GM19463 (cell line): ENCODE measurements at regions not wholly inside any gene's neighbourhood (a gene's known extent, or its start where the extent isn't known, plus 50 kb on each side); places are given as distances from the start of the nearest gene placed in this dataset.

Experiments used
- ATAC-seq: cut with Tn5 transposase; IDR thresholded peaks from one replicate; pipeline ENCODE4 v1.9.1; 2021; ENCODE audit warnings: mild to moderate bottlenecking, moderate library complexity; ENCODE audit not compliant: unreplicated experiment

DNA sequence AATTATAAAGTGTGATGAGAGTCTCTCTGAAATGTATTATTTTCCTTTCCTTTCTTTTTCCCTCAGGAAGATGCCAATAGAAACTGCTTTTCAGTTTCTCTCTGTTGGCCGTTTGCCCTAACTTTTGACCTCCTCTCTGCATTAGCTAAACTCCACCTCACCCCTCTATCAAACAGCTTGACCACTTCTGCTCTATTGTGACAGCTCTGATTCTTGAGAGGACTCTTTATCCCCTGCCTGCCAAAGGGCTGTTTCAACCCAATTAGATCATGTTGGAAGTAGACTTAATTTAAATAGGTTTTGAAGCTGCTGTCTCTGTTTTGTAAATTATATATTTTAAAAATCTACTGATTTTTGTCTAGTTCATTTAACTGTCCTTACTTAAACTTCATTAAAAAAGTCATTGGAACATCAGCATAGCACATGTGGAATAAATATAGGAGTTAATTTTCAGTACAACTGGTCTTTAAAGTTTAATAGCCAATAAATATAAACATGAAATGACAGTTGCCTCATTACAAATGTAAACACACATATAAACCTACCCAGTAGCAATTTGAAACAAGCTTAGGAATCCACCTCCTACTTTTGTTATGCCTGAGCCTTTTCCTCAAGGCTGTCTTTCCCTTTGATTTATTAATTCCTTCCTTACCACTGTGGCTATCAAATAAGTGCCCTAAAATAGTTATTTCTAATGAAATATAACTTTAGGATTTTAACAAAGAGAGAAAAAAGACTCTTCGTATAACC, 152.0 kb downstream of the CHRM3 start:
- no peak for ATAC-seq

DNA sequence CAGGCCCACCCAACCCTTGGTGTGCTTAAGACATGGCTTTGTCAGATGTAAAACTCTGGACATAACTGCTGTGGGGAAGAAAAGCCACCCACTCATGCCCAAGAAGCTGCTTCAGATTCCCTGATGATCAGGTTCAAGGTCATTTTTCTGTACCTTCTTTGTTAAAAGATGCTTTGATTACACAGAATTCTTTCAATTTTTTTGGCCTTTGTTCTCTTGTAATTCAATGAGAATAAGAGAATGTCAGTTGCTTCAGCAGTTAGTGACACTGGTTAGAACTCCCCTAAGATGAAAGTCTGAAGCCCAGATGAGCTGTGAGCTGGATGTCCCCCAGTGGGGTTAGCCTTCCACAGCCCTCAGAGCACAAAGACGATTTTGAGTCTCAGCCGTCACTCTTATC, 152.7 kb downstream of the CHRM3 start:
- ATAC-seq: no peak

DNA sequence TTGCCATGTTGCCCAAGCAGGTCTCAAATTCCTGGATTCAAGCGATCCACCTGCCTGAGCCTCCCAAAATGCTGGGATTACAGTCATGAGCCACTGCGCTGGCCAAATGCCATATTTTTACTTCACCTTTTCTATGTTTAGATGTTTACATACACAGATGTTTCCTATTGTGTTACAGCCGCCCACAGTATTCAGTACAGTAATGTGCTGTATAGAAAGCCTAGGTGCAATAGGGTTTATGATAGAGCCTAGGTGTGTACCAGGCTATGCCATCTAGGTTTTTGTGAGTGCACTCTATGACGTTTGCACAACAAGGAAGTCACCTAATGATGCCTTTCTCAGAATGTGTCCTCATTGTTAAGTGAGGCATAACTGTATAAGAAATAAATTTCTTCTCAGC, 153.4 kb downstream of the CHRM3 start:
- no peak for ATAC-seq

DNA sequence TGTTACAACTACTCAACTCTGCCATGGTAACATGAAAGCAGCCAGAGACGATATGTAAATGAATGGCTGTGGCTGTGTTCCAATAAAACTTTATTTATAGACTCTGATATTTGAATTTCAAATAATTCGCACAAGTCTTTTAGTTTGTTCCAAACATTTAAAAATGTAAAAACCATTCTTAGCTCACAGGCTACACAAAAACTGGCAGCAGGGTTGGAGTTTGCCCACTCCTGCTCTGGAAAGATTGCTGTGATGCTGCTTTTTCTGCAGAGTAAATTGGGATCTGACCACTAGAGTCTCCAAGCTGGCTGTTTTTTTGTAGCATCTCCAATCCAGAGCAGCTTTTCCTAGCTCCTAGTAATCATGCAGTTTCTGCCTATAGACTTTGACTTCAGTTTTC, 157.5 kb downstream of the CHRM3 start:
- no peak for ATAC-seq

DNA sequence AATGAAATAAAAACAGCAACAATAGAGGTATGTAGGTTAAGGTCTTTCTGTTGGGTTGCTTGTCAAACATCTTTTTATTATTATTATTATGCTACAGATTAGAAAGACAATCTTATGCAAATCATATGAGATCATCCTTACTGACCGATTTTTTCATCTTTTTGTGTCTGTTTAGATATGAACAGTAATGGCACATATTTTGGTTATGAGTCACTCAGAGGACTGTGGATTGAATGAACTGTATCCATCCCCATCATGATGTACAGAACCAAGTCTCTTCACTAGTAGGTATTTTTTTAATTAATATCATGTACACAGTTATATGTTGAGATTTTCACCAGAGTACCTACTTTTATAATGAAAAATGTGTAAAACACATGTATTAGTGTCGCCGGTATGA, 159.1 kb downstream of the CHRM3 start:
- ATAC-seq: no peak

DNA sequence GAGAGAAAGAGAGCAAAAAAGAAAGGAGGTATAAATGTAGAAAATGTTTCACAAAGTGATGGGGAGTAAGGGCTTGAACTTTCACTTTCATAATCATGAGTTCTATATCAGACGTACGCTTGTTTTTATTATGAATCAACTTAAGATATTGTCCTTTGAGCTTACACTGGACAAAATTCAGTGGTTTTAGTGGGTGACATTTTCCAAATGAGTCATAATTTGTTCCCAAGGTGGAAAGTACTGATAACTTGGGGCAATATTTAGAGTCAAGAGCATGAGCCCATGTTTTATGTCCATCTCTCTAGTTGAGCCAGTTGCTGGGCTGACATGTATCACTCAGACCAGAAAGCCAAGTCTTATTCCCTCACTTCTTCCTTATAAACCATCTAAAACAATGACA, 161.6 kb downstream of the CHRM3 start:
- no peak for ATAC-seq

DNA sequence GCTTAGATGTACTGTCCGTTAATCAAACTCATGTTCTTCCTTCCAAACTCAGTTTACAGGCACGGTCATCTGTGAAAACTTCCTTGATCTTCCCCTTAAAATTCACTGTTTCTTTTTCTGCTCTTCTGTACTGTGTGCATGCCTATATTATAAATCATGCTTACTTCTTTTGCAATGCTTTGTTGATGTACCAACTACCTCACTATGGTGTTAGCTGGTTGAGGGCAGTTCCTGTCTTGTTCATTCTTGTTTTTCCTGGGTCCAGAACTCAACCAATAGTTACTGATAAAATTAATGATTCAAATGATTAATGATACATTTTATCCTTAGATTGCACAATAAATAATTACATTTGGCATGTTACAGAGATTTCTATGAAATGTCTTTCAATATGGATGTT, 163.8 kb downstream of the CHRM3 start:
- ATAC-seq: no peak

DNA sequence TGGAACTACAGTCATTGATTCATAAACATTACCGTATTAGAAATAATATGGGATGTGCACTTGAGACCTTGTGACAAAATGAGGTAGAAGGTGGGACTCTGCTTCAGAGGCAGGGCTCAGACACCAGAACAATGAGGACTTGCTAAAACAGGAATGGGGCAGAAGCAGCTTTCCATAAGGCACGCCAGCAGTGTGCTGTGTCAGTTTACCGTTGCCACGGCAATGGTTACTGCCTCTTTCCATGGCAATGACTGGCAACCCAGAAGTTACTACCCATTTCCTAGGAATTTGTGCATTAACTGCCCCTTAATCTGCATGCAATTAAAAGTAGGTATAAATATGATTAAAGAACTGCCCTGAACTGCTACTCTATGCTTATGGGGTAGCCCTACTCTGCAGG, 169.0 kb downstream of the CHRM3 start:
- ATAC-seq: no peak

DNA sequence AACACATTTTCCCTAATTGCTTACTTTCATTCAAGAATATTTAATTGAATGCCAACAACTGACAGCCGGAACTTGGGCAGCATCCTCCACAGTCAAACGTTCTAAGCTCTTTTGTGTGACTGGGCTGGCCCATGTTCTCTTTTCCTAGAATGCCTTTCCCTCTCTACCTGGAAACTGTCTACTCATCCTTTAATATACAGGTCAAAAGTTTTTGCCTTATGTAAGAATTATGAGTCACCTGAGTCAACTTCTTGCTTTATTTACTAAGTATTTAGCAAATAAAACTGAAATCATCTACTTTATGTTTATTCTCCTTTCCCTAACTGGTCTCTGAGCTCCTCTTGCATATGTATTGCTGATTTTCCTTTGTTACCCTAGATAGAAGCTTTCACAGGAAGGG, 172.2 kb downstream of the CHRM3 start:
- no peak for ATAC-seq

DNA sequence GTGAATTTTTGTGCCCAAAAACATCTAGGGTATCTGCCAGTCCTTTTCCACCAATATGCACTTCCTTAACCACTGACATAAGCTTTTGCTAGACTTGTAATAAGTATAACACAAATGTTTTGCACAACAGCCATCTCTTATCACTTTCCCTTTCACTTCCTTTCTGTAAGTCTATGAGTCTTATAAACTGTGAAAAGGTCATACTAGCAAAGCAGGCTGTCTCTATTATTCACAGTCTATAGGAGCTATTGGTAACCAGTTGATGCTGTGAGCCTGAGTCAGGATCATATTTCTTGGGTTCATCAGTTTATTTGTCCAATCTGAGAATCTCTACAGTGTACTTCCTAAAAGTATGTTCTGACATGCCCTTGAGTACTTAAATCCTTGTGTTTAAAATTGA, 172.6 kb downstream of the CHRM3 start:
- ATAC-seq: no peak

DNA sequence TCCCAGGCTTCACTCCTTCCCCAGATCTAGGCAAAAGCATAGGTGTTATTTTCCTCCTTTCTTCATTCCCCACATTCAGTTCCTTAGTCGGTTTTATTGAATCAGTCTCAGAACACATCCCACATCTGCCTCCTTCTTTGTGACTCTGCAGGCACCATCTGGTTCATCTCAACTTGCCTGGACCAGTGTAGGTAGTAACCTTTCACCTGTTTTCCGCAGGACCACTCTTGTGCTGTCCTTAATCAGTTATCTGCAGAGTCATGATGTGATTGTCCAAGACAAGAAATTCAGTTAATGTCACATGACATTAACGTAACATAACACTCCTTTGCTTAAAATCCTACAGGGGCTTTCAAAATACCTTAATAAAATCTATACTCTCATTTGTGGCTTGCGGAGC, 174.6 kb downstream of the CHRM3 start:
- ATAC-seq: no peak

DNA sequence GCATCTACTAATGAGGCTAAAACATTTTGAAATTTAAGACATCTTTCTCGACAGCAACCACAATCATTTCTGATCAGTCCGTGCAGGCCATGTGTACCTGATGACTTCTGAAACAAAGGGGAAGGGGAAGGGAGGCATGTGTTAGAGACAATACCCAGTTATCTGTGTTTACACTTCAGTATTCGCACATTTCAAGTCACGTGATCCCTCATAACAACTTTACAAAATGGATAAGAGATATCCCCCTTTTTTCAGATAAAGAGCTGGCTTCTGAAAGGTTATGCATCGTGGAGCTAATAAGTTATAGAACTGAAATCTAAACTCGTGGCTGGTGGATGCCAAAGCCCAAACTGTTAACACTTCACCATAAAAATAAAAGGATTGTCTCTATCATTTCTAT, 175.7 kb downstream of the CHRM3 start:
- no peak for ATAC-seq

DNA sequence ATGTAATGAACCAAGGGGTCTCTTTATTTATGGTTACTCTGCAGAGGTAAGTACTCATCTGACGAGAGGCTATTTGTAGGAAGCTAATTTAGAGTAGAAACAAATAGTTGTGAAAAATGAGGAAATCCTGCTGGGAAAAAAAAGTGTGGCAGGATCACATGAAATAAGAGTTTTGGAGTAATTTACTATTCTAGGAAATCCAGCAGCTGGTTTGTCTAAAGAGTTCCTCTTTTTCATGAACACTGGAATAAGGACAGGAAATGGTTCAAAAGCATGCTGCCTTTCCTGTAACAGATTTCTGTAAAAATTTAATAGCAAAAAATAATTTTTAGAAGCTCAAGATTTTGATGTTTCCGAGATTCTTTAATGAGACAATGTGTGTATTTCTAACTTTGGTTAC, 177.3 kb downstream of the CHRM3 start:
- ATAC-seq: no peak

DNA sequence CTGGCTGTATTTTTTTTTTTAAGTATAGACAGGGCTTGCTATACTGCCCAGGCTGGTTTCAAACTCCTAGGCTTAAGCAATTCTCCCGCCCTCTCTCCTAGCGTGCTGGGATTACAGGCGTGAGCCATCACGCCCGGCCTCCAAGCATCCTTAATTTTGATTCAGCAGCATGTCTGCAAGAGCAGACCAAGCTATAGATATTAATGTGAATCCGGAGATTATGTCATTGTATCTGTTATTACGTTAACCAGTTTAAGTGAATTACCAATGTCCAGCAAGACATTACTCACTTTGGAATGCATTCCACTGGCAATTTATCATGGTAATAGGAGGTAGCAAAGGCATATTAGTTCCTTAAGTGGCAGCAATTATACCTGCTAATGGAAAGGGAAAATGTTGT, 179.7 kb downstream of the CHRM3 start:
- no peak for ATAC-seq

DNA sequence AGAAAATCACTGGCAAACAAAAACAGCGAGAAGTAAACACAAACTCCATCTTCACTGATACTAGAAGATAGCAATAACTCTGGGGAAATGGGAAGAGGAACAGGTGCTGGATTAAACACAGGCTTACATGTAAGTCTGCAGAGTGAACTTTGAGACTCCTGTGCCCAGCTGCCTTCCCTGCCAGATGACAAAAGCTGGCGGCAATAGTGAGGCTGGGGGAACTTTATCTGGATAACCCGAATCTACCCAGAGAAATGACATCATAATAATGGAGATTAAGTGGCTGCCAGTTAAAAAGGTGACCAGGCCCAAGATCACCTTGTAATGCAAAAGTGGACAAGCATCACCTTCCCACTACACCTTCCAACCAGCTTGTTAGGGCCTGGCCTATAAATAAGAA, 184.5 kb downstream of the CHRM3 start:
- no peak for ATAC-seq

DNA sequence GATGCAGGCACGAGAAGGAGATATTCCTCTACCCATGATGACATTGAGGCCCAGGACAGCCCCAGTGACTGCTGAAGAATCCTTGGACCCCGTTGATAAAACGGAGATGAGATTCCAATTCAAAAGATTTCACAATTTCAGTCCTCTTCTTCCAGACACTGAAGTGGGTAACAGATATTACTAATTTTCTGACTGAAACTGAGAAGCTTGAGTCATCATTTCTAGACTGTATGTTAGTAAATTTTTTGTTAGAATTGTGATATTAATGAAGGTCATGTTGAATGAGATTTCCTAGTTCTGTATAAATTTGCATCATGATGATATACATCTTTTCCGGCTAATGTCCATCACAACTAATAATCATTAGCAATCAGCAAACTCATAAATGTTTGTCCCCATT, 185.8 kb downstream of the CHRM3 start:
- no peak for ATAC-seq

DNA sequence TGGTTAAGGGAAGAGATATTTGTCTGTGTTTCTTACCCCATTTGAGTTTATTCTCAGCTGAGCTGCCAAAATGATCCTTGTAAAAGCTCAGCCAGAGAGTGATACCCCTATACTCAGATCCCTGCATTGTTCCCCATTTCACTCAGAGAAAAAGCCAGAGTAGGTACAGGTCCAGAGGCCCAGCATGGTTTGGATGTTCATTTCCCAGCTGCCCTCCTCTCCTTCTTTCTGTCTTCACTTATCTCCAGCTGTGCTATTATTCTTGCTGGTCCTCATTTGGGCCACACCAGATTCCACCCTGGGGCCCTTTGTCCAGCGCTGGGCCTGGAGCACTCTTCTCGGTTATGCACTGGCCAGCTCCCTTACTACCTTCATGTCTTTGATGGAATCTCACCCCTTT, 187.7 kb downstream of the CHRM3 start:
- ATAC-seq: no peak

DNA sequence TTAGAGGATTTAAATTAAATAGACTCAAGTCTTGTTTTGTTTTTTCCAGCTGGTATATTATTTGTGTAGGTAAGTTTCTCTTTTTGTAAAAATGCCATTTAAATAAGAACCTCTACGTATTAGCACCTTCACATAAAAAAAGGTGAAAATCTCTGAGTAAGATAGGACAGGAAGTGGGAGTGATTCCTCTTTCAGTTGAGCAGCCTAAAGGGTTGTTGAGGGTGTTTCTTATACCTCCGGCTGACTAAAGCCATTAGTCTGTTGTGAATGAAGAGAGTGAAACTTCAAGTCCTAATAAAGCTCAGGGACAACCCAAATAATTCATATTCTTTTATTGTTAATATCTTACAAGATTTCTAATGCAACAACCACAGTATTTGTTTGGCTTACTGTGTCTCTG, 188.7 kb downstream of the CHRM3 start:
- no peak for ATAC-seq

DNA sequence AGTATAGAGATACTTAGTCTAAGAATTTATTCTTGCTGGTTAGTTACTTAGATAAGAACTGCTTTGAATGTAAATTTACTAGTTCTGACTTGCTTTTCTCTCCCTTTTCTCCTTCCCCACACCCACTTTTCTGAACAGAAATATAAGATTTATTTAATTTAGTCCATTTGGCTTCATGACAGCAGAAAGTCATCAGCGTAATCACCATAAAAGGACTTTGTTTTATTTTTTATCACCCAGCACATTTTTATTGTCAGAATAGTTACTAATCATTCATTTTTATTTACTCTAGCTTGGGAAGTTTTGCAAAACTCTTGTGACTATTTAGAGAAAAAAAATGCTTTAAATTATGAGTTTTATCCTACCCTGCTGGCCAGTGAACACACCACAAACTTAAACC, 197.2 kb downstream of the CHRM3 start:
- ATAC-seq: no peak

DNA sequence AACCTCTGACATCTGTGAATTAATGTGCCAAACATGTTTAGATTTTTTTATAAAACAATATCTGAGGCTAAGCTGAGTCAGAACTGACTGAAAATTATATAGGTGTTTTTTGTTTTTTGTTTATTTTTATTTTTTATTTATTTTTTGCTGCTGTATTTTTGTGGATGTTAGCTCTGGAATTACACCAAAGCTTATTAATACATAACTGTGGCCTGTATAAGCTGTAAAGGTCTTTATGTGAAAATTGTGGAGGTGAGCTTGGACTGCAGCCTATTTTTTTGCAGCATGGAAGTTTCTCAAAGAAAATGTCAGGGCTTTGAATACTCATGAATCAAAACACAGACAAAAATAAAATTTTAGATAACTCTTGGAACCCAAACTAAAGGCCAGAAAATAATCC, 199.8 kb downstream of the CHRM3 start:
- ATAC-seq: no peak

DNA sequence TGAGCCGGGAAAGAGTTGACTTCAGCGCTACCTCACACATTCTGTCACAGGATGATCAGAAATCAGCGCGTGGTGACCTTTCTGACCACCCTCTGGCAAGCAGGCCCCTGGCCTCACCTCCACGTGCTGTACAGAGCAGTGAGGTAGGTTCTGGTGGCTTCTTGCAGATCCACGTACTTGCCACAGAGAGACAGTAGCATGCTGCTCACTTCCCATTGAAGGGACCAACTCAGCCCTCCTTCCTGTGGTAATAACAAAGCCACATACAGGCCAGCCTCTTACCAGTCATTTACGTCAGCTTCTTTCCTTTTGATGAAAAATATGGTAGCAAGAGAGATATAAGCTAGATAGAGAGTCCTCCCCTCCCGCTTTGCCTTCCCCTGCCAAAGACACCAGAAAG, 200.7 kb downstream of the CHRM3 start:
- no peak for ATAC-seq

DNA sequence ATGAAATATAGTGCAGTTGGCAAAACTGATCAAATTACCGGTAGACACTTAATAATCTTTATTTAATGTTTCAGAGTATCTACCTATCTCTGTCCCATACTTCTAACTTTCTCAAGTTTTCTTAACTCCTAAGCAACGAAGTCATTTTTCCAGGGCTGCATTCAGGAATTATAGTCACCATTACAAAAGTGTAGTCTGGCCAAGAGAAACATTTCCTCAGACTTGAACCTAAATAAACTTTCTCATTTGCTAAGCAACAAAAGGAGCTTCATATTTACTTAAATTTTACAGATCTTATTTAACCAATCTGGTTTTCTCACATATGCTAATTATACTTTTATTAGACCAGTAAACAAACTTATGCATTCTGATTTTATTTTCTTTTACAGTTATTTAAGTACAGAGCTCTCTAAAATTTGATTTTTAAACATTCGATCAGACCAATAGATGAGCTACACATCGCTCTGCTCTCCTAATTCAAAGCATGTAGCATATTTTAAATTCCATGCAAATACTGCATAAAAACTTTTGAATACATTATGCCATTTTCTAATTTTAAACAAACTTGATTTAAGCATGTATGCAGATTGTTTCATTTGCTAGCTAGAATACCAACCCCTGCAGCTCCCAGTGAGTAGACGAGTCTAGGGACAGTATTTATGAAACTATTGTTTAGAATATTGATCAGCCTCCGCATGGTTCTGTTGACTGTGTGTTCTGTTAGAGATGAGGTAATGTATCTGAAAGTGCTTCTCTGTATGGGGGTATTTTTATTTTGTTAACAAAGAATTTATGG, 201.4 kb downstream of the CHRM3 start:
- ATAC-seq: no peak

DNA sequence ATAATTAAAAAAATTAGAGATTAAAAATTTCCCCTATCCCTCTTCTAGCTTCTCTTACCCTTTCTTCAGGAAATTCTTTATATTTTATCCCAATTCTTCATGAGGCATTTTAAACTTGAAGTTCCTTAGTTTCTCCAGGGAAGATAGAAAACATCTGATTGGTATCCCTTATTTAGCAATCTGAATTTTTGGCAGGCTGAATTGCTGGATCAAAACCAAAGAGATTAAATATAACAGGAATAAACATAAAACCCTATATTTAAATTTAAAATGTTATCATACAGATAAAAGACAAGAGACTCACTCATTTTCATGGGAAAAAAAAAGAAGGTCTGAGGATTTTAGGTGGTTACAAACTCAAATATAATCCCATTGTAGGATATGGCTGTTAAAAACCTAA, 204.2 kb downstream of the CHRM3 start:
- no peak for ATAC-seq
